Activated naive CD4-positive, alpha-beta T cell (primary cell): ENCODE measurements at regions not wholly inside any gene's neighbourhood (a gene's known extent, or its start where the extent isn't known, plus 50 kb on each side); places are given as distances from the start of the nearest gene placed in this dataset.

Source experiments
- DNase-seq, 4 experiments: peaks; one replicate each; lab custom pipeline; 2025; lab: John Stamatoyannopoulos, UW

- DNase-seq, result no peak
Measured at GRCh38 chr13:40429706-40430545, 236.5 kb downstream of the FOXO1 start.

- DNase-seq, result no peak
Measured at GRCh38 chr13:40432018-40432978, 234.1 kb downstream of the FOXO1 start.

DNA sequence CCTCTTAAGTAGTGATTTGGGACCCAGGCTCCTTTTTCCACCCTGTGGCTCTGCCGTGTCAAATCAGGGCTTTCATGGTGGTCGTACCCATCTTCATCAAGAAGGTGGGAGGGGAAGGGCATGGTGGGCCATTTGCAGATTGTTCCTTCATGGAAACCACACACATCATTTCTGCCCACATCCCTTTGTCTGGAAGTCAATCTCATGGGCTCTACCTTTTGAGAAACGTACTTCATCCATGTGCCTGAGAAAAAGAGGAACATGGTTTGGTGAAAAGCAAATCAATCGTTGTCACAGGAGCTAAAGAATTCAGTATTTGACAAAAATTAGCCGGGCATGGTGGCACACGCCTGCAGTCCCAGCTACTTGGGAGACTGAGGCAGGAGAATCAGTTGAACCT, 233.4 kb downstream of the FOXO1 start:
- no peak for DNase-seq

DNA sequence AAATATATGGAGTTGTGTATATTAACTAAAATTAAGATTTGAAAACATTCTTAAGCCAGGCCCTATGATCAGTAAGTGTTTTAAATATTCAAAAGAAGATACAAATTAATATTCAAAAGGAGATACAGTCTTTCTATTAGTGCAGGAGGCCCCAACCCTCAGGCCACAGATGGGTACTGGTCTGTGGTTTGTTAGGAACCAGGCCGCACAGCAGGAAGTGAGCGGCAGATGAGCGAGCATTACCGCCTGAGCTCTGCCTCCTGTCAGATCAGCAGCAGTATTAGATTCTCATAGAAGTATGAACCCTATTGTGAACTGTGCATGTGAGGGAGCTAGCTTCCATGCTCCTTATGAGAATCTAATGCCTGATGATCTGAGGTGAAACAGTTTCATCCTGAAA, 232.9 kb downstream of the FOXO1 start:
- peak in 1 of 4 experiments; percentile 19 for DNase-seq

DNA sequence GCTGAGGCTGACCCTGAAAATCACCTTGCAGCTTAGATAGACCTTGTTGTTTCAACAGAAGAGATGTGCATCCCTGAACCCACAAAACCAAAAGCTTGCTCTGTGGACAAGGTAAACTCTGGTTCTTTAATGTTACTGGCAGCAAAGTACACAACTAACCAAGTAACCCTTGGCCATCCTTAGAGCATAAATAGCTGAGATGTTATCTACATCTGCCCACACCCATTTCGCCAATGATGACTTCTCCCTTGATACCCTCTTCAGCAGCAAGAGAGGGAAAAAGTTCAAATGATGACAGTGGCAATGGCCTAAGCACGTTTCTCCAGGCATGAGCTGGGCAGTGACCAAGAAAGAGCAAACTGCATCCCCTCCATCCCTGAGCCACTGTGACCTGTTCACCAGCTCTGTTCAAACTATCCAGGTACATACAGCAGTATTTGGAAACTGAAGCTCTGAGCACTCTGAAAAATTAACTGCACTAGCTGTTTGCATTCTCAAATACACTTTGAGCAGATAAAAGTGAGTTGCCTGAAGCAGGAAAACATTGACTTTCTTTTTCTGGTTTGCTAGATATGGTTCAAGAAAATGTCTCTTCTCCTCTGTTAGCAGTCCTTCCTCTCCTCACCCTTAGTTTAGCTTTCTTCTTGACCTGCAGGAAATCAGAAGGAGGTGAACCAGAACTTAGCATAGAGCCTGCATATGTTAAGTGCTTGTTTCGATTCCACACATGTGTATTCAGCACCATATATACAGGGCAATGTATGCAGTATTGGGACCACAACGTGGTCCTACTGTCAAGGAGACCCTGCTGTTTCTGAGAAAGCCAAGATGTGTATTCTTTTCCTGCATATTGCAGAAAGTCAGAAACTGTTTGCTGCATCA, 231.7 kb downstream of the FOXO1 start:
- no peak for DNase-seq

- no peak for DNase-seq
Measured at GRCh38 chr13:40438022-40438680, 228.3 kb downstream of the FOXO1 start.

DNA sequence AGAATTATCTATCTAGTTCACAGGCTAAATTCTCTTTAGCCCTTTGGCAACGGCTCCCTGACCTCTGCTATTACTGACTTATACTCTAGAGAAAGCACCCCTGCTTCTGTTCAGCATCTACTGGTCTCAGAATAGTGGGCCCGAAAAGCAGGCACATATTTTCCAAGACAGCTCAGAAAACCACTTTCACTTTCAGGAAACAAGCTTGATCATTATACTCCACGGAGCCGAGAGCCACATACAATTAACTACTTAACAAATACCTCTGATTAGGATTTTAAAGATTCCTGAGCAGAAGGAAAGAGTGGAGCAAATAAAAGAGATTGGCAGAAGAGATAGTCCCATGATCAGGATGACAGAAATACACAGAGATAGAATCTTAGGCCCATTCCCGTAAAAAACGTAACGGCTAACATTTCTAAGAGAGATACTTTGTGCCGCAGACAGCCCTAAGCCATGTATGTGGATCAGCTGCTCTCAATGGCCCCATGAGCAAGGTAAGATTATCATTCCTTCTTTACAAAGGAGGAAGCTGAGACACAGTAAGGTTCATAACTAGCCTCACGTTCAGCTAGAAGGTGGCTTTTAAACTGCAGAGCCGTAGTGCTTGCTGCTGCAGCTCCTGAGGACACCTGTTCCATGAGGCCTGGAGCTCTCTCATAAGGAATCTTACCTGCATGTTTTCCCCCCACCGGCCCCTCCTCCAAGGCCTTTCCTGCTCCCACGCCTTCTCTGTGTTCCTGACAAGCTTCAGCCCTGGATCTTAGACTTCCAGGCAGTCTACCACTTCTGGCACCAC, 227.2 kb downstream of the FOXO1 start:
- no peak for DNase-seq

- DNase-seq, result no peak
Measured at GRCh38 chr13:40439928-40440327, 226.5 kb downstream of the FOXO1 start.

DNA sequence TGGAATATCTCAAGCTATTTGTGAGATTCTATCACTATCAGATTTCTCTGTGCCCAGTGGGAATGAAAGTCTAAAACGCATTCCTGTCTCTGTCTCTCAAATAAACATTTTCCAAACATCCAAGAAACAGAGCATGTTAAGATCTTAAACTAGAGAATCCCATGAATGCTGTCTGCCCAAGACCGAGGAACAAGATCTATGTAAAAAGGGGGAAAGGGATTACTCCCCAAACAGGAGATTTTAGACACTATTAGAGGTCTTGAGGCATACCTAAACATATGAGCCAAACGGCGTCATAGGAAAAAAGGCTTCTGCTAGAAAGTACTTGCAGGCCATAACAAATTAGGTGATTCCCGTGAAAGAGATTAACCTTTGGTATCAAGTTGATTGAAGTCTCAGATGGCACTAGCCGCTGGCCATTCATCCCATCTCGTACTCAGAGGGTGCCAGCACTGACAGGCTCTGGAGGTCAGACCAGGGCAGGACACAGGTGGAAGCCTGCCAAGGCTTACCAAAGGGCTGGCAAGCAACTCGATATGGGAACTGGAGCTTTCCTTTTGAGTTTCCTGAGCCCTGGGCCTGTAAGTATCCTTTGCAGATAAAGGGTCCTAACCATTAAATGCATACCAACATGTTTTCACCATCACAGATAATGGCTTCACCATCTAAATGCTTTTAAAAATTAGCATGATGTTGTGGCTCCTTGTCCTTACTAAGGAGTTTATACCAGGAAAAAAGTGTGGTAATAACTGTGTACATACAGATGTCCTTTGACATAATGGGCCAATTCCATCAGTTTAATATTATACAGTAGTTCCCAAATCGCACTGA, 225.2 kb downstream of the FOXO1 start:
- no peak for DNase-seq

DNA sequence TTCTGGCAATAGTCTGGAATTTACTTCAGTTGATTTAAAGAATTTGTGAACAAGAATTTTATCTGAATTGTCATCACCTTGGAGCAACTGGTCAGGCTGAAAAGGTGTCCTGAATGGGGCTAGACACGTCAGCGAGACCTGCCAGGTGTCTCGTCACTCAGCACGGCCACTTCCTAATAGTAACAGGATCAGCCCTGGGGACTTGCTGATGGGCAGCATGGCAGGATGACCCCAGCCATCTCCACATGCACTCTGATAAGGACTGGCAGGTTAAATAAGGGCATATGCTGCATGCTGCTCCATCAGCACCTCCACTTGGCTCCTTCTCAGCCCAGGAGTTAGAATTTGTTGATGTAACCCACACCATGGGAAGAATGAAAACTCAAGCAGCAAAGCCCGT, 224.2 kb downstream of the FOXO1 start:
- DNase-seq, result no peak

- no peak for DNase-seq
Measured at GRCh38 chr13:40442826-40443225, 223.6 kb downstream of the FOXO1 start.

- DNase-seq, result no peak
Measured at GRCh38 chr13:40444241-40444640, 222.2 kb downstream of the FOXO1 start.

GRCh38 chr13:40445557-40445990, 220.9 kb downstream of the FOXO1 start:
- DNase-seq, result no peak

- no peak for DNase-seq
Measured at GRCh38 chr13:40446365-40446764, 220.1 kb downstream of the FOXO1 start.

- no peak for DNase-seq
Measured at GRCh38 chr13:40447857-40448256, 218.6 kb downstream of the FOXO1 start.

DNA sequence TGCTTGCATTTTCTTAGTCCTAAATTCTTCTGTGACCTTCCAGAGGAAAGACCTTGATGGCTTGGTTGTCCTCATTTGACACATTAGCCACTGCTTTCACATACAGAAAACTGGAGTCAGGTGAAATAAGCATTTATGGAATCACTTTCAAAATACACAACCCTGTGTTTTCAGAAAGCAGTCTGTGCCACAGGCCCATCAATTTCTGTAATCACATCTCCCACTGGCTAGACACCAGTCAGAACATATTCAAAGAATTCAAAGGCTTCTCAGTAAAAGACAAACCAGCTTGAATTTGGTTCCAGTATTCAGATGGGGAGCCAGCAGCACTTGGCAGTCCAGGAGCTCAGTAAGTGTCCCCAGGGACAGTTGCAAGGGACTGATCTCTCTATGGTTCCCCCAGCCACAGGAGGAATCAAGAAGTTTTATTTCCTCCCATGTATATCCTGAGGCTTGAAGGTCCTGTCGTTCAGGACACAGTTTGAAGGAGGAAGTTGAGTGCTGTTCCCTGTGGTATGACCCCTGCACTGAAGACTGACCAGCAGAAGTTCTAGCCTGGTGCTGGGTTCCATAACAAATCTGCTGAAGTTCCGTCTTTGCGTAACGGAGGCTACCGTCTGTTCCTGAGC, 214.3 kb downstream of the FOXO1 start:
- no peak for DNase-seq

DNA sequence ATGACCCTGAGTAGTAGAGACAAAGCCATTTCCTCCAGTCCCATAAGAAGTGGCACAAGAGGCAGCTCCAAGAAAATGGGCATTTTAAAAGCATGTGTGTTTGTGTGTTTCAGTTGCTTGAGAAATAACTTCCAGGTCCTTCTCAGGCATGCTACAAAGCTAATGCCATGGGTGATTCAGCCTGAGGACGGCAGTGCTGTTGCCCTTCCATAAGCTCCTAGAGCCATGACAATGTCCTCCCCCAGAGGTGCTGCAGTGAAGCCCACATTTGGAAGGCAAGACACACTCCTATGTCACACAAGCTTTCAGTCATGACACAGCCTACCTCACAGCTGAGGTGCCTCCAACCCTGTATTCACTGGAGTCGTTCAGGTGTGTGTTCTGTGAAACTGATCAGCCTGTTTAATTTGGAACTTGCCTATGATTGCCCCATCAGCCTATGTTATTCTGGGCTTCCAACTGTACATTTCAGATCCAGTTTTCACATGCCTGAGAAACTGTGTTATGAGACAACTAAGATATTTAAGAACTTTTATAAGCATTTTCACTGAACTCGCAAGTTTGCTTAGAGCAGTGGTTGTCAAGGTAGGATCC, 213.6 kb downstream of the FOXO1 start:
- DNase-seq, result no peak

DNA sequence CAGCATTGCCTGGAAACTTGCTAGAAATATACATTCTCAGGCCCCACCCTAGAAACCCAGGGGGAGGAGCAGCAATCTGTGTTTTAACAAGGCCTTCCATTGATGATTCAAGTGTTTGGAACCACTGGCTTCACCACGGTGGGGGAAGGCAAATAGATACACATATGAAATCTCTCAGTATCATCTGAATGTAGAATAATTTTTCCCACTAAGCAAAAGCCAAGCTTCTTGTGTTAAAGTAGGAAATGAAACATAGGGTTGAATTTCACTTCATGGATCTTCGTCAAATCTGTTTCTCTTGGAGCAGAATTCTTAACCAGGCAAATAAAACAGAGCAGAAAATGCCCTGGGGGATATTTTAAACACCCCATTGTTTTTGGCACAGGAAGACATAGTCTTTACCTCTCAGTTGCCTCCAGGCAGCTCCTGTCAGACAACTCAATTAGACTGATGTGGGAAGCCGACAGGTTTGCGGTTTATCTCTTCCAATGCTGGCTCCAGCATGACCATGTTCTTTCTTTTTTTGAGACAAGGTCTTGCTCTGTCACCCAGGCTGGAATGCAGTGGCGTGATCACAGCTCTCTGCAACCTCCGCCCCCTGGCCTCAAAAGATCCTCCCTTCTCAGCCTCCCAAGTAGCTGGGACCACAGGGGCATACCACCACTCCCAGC, 213.0 kb downstream of the FOXO1 start:
- DNase-seq, result no peak
